GM13977 (cell line): ENCODE measurements at regions not wholly inside any gene's neighbourhood (a gene's known extent, or its start where the extent isn't known, plus 50 kb on each side); places are given as distances from the start of the nearest gene placed in this dataset.

Experiments
- DNase-seq: peaks from one replicate; pipeline ENCODE4 v3.0.0; 2012; ENCODE audit warnings: low spot score
- in situ Hi-C: fragments of 300-500 bp; cut with MboI; formaldehyde crosslinking; loops from one replicate; pipeline ENCODE4 v1.12.0; 2022; ENCODE audit warnings: low sequenced_read_pairs, low pct_unique_long_range_greater_than_20kb, mixed read lengths, inconsistent platforms; ENCODE audit not compliant: unreplicated experiment
- TF ChIP-seq, protein P1 (sequence below): IDR thresholded peaks from 2 replicates; pipeline ENCODE4 v1.5.1; 2012; ENCODE audit warnings: mild to moderate bottlenecking, control low read depth; ENCODE audit not compliant: insufficient read depth; ENCODE audit errors: extremely low read depth, missing control alignments

DNA sequence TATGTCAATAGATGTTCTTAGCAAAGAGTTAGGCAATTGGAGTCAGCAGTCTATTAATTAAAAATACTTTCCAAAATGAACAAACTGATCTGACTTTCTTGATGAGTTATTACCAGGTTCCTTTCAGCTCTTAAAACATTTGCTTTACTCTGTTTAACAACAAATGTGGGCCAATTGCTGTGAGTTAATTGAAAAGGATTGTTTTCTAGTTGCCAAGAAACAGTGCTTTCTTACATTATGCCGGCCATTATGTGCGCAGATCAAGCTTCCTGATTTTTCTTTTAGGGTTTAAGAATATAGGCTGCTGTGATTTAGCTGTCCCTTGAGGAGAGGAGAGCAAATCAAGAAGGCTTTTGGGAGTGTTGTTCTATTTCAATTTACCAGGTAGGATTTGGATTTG lies 50.5 kb upstream of the ITPRID2 start:
- no peak for DNase-seq
- in situ Hi-C loops, result no loop called here
- TF ChIP-seq, protein P1, sequence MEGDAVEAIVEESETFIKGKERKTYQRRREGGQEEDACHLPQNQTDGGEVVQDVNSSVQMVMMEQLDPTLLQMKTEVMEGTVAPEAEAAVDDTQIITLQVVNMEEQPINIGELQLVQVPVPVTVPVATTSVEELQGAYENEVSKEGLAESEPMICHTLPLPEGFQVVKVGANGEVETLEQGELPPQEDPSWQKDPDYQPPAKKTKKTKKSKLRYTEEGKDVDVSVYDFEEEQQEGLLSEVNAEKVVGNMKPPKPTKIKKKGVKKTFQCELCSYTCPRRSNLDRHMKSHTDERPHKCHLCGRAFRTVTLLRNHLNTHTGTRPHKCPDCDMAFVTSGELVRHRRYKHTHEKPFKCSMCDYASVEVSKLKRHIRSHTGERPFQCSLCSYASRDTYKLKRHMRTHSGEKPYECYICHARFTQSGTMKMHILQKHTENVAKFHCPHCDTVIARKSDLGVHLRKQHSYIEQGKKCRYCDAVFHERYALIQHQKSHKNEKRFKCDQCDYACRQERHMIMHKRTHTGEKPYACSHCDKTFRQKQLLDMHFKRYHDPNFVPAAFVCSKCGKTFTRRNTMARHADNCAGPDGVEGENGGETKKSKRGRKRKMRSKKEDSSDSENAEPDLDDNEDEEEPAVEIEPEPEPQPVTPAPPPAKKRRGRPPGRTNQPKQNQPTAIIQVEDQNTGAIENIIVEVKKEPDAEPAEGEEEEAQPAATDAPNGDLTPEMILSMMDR, result no peak
